Hematopoietic multipotent progenitor cell treated with erythropoietin and hydrocortisone succinate and interleukin-3 and kit ligand, for 15 days (in vitro differentiated cells): ENCODE measurements at regions not wholly inside any gene's neighbourhood (a gene's known extent, or its start where the extent isn't known, plus 50 kb on each side); places are given as distances from the start of the nearest gene placed in this dataset.
"Not testable (repeated sequence)": the region's sequence is repeated elsewhere in the genome, so short reads cannot be mapped to it uniquely, and the experiment has no call there.

ENCODE experiments used
- DNase-seq: peaks from one replicate; pipeline ENCODE4 v3.0.0-alpha.2; 2015; ENCODE audit warnings: low spot score

DNA sequence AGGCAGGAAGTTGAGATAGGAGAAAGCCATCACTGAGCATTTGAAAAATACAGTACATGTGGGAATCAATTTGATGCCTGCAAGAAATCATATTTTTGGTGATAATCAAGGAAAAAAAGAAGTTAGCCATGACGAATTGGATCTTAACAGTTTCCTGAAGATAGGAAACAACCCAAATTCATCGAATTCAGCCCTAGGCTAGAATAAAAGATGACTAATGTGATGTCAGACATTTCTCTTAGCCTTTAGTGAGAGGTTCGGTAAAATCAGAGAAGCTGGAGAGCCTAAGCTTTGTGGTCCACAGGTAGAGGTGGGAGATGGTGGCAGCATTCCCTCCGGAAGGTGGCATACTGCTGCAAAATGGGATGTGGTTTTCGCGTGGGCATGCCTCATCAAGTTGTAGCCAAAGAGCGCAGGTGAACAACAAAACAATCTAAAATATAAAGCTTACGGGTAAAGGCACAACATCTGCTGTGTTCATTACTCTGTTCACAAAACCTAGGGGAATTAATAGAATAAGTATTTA lies 144.1 kb upstream of the ALCAM start:
- DNase-seq = no peak

DNA sequence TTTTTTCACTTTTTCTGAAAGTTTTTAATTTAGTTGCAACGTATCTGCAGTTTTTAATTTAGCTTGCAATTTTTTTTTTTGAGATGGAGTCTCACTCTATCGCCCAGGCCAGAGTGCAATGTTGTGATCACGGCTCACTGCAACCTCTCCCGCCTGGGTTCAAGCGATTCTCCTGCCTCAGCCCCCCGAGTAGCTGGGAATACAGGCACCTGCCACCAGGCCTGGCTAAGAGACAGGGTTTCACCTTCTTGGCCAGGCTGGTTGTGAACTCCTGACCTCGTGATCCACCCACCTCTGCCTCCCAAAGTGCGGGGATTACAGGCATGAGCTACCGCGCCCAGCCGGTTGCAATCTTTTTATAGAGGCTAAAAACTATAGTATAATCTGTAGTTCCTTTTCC lies 142.9 kb upstream of the ALCAM start:
- no peak for DNase-seq

GRCh38 chr3:105228696-105229095 lies 138.0 kb upstream of the ALCAM start:
- no peak for DNase-seq

- DNase-seq = no peak
These were observed 134.2 kb upstream of the ALCAM start for GRCh38 chr3:105232553-105232952.

GRCh38 chr3:105233010-105233409 lies 133.7 kb upstream of the ALCAM start:
- DNase-seq = no peak

DNA sequence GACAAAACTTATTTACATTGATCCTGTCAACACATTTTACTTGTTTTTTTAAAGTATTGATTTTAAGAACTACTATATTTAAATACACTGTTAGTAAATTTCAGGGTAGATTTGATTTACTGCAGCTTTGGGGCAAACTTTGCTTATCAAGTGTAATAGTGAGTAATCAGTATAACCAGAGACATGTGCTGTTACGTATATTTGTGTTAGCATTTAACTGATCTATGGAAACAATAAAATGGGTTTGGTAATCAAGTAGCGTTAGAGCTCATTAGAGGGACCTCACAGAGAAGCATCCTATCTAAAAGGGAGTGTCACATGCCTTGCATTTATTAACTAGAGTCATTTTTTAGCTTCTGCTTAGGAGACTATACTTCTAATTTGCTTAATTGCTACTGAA lies 131.5 kb upstream of the ALCAM start:
- no peak for DNase-seq

DNA sequence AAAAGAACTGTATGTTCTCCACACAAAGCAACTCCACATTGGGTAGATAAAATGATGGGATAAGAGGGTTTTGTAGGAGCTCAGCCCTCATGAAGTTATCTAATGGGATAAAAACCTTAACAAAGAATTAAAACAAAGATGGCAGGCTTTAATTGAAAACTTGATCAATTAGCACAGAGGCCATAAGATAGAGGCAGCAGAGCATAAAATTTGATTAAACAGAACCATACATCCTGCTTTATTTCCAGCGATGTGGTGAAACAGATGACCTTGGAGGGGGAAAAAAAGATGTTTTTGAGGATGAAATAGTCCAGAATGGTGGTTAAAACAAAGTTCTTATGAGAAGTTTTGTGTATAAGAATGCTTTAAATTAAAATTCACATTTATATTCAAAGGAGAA lies 130.9 kb upstream of the ALCAM start:
- DNase-seq = no peak

DNA sequence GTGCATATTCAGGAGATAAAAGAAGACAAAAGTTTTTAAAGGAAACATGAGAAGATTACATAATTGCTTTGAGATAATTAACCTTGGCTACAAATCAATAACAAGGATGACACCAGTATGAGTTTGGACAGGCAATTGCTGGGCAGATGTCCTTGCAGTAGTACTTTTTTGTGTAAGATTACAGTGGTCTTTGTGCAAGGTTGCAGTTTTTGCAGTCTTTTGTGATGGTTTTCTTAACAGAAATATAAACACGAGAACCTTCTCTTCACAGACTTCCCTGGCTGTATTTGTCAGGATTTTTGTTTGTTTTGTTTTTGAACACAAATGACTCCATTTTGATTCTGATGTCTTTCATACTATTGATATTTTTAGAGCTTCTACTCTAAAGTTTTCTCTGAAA lies 128.3 kb upstream of the ALCAM start:
- no peak for DNase-seq

GRCh38 chr3:105243076-105243475 lies 123.6 kb upstream of the ALCAM start:
- no peak for DNase-seq

- no peak for DNase-seq
These were observed 120.2 kb upstream of the ALCAM start for GRCh38 chr3:105246536-105246935.

GRCh38 chr3:105253225-105253624 lies 113.5 kb upstream of the ALCAM start:
- DNase-seq = no peak

GRCh38 chr3:105254154-105254553 lies 112.6 kb upstream of the ALCAM start:
- no peak for DNase-seq

DNA sequence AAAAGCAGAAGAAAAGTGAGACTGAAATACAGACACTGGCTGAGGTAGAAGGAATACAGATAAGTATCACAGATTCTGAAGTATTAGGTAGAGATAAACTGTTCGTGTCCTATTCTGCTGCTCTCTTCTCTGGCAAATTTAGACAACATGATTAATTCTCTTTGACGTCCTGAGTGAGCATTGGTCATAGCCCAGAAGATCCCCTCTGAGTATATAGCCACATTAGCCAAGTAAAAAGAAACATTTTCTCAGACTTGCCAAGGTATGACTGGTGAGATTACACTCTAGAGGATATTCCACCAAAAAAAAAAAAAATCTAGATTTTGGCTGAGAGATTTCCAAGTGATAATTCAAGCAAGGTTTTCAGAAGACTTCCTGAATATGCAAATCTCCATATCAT lies 111.4 kb upstream of the ALCAM start:
- no peak for DNase-seq

GRCh38 chr3:105259496-105259895 lies 107.2 kb upstream of the ALCAM start:
- no peak for DNase-seq

DNA sequence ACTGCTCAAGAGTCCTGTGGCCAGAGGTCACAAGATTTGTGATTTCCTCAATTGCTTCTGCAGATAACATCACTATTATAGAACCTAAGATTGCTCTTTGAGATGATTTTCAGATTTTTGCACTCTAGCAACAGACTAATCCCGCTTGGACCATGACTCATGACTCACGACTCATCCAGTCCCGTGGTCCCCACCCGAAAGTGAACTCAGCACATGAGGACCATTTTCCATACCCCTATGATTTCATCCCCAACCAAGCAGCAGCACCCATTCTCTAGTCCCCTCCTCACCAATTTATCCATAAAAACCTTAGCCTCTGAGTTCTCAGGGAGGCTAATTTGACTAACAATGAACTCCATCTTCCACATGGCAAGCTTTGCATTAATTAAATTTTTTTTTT lies 106.3 kb upstream of the ALCAM start:
- DNase-seq = no peak

GRCh38 chr3:105274536-105274935 lies 92.2 kb upstream of the ALCAM start:
- no peak for DNase-seq

DNA sequence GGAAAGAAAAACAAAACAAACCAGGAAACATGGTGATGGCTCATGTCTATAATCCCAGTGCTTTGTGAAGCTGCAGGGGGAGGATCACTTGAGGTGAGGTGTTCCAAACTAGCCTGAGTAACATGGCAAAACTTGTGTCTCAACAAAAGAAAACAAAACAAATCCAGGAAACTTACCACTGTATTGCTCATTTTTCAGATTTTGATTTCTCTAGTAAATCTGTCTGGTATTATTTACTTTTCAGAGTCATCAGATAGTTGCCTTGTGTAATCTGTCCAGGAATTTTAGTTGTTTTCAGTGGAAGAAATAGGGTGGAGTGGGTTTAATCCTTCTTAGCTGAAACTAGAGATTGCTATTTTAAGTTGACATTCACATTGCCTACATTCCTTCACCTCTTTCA lies 91.8 kb upstream of the ALCAM start:
- DNase-seq = no peak

DNA sequence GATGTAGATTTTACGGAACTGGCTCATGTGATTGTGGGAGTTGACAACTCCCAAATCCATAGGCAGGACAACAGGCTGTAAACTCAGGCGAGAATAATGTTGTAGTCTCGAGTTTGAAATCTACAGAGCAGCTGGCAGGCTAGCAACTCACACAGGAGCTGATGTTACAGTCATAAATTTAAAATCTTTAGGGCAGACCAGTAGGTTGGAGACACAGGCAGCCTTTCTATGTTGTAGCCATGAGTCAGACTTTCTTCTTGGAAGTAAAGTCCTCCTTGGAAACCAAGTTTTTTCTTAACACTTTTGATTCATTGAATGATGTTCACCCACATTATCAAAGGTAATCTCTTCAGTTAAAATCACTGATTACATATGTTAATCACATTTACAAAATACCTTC lies 89.1 kb upstream of the ALCAM start:
- DNase-seq = no peak

GRCh38 chr3:105278688-105279087 lies 88.0 kb upstream of the ALCAM start:
- DNase-seq = no peak

- no peak for DNase-seq
These were observed 84.7 kb upstream of the ALCAM start for GRCh38 chr3:105281989-105282388.

DNA sequence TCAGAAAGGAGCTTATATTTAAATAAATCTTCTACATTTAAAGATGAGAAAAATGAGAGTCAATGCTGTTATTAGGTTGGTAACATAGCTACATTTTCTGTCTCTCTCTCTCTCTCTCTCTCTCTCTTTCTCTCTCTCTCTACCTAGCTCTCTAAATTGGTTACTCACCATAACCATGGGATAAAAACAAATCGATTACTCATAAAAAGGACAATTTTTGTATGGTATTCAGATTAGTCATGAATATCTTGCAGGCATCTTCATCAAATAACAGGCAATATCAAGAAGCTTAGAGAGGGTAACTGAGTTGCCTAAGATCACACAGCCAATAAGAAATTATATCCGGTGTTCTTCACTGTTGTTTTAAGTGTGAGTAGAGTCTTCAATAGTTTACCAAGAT lies 81.8 kb upstream of the ALCAM start:
- no peak for DNase-seq

- DNase-seq = no peak
These were observed 81.0 kb upstream of the ALCAM start for GRCh38 chr3:105285653-105286241.

- DNase-seq = no peak
These were observed 73.3 kb upstream of the ALCAM start for GRCh38 chr3:105293441-105293840.

GRCh38 chr3:105296182-105296822 lies 70.4 kb upstream of the ALCAM start:
- not testable (repeated sequence) for DNase-seq
